ENCODE measurements at regions not wholly inside any gene's neighbourhood (a gene's known extent, or its start where the extent isn't known, plus 50 kb on each side); places are given as distances from the start of the nearest gene placed in this dataset.

- no peak for TF ChIP-seq EZH2 (IDR thresholded peaks at IDR 0.05; ENCODE audit: borderline replicate concordance, low read length)
- no peak for TF ChIP-seq CTCF (IDR thresholded peaks at IDR 0.05; ENCODE audit: low read length)
These were observed 787.4 kb downstream of the KCNJ2 start for GRCh38 chr17:70956726-70957125.

All from OCI-LY1 (cell line).